ENCODE measurements at regions not wholly inside any gene's neighbourhood (a gene's known extent, or its start where the extent isn't known, plus 50 kb on each side); places are given as distances from the start of the nearest gene placed in this dataset.

DNA sequence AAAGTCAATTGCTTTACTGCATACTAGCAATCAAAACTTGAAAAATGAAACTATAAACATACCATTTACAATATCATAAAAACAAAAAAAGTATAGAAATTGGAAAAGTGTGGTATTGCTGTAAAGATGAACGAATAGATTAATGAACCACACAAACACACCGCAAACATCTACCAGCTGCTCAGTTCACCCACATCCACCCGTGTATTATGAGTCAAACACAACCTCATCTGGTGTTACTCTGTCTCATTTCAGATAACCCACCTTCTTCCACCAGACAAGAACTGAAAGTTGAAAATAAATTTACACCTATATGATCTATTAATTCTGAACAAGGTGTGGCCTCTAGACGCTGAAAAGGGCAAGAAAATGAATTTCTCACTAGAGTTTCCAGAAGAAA lies 53.3 kb downstream of the BLID start:
- no peak for TF ChIP-seq REST (IDR thresholded peaks at IDR 0.05; ENCODE audit: insufficient read depth in 1 of 2, low read depth in 2 of 2, low read length in 2 of 2)
- TF ChIP-seq SIN3A (IDR thresholded peaks at IDR 0.05; ENCODE audit: borderline replicate concordance, insufficient read depth, low read length), result no peak

DNA sequence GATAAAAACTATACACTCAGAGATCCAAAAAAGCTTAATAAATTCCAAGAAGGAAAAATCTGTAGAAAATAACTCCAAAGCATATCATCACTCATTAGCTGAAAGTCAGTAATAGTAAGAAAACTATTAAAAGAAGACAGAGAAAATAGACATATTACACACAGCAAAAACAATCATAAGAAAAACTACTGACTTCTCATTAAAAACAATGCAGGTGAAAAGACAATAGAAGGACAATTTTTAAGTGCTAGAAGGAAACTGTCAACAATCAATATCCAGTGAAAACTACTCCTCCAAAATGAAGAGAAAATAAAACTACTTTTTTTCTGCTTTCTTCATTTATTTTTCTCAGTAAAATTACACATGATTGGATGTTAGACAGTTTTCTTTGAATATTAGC lies 56.5 kb downstream of the BLID start:
- TF ChIP-seq TAF1 (IDR thresholded peaks at IDR 0.05; ENCODE audit: borderline replicate concordance, insufficient read depth, low read length), result no peak
- TF ChIP-seq FOXP2 (optimal IDR thresholded peaks at IDR 0.05; ENCODE audit: borderline replicate concordance, extremely low read depth, extremely low read length, insufficient read depth), result no peak
- no peak for TF ChIP-seq POLR2AphosphoS5 (IDR thresholded peaks at IDR 0.05; ENCODE audit: low read depth, low read length)
- no peak for TF ChIP-seq SIN3A (IDR thresholded peaks at IDR 0.05; ENCODE audit: borderline replicate concordance, insufficient read depth, low read length)
- no peak for TF ChIP-seq REST (IDR thresholded peaks at IDR 0.05; ENCODE audit: insufficient read depth in 1 of 2, low read depth in 2 of 2, low read length in 2 of 2)

DNA sequence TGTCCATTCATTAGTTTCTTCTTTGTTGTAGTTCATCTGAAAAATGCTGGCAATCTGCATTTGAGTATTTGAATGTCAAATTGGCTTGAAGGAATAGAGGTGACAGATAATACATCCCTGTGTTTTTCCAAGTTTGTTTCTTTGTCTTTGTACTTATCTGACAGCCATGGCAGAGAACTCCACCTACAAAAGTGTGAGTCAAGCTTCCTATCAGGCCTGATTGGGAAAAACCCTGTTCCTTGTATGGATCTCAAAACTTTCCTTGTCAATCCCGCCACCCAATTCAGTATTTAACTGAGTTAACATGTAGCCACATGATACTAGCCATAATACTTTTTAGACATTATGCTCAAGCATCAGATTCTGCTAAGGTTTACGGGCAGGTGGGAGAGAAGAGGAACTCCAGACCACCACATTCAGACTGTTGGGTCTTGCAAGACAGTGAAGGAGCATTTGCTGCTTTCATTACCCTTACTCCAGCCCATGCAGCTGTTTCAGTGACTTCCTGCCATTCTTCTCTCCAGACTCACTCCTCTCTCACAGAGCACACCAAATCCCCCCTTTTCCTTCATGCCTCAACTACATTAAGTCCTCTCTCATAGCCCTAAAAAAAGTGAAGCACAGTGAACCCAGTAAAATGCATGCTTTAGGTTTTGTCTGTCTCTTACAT lies 65.9 kb downstream of the BLID start:
- TF ChIP-seq POLR2AphosphoS5 (IDR thresholded peaks at IDR 0.05; ENCODE audit: low read depth, low read length) (no peak), REST (IDR thresholded peaks at IDR 0.05; ENCODE audit: insufficient read depth in 1 of 2, low read depth in 2 of 2, low read length in 2 of 2) (no peak), TAF1 (IDR thresholded peaks at IDR 0.05; ENCODE audit: borderline replicate concordance, insufficient read depth, low read length) (no peak), SIN3A (IDR thresholded peaks at IDR 0.05; ENCODE audit: borderline replicate concordance, insufficient read depth, low read length) (no peak), FOXP2 (optimal IDR thresholded peaks at IDR 0.05; ENCODE audit: borderline replicate concordance, extremely low read depth, extremely low read length, insufficient read depth) (no peak)

- TF ChIP-seq POLR2AphosphoS5 (IDR thresholded peaks at IDR 0.05; ENCODE audit: low read depth, low read length) (no peak), SIN3A (IDR thresholded peaks at IDR 0.05; ENCODE audit: borderline replicate concordance, insufficient read depth, low read length) (no peak), REST (IDR thresholded peaks at IDR 0.05; ENCODE audit: insufficient read depth in 1 of 2, low read depth in 2 of 2, low read length in 2 of 2) (no peak)
These were observed 67.6 kb downstream of the BLID start for GRCh38 chr11:122048401-122048800.

- TF ChIP-seq POLR2AphosphoS5 (IDR thresholded peaks at IDR 0.05; ENCODE audit: low read depth, low read length) (no peak), SIN3A (IDR thresholded peaks at IDR 0.05; ENCODE audit: borderline replicate concordance, insufficient read depth, low read length) (no peak), FOXP2 (optimal IDR thresholded peaks at IDR 0.05; ENCODE audit: borderline replicate concordance, extremely low read depth, extremely low read length, insufficient read depth) (no peak), REST (IDR thresholded peaks at IDR 0.05; ENCODE audit: insufficient read depth in 1 of 2, low read depth in 2 of 2, low read length in 2 of 2) (no peak), TAF1 (IDR thresholded peaks at IDR 0.05; ENCODE audit: borderline replicate concordance, insufficient read depth, low read length) (no peak)
These were observed 69.2 kb downstream of the BLID start for GRCh38 chr11:122046846-122047245.
